ENCODE measurements at regions not wholly inside any gene's neighbourhood (a gene's known extent, or its start where the extent isn't known, plus 50 kb on each side); places are given as distances from the start of the nearest gene placed in this dataset.

GRCh38 chr6:14889188-14889587, 356.7 kb upstream of the JARID2 start:
- TF ChIP-seq POLR2A (IDR thresholded peaks at IDR 0.05; ENCODE audit: low read depth) (no peak), CTCF (IDR thresholded peaks at IDR 0.05) (no peak), POLR2AphosphoS5 (IDR thresholded peaks at IDR 0.05) (no peak), EP300 (IDR thresholded peaks at IDR 0.05) (no peak)
